Endothelial cell of umbilical vein (primary cell): ENCODE measurements at regions not wholly inside any gene's neighbourhood (a gene's known extent, or its start where the extent isn't known, plus 50 kb on each side); places are given as distances from the start of the nearest gene placed in this dataset.
A peak's percentile ranks its signal among the peaks of the same experiment; 100 is the strongest.

Experiments used
- BruUV-seq: library from RNA; stranded (reverse); fragments of 400-500 nt; replicated peaks from 2 replicates; lab custom pipeline; 2021; lab: Mats Ljungman, UMichigan
- CTCF ChIA-PET: fragments of 300-600, 350-600 bp; sonication (Branson Sonifier 250); formaldehyde crosslinking; loops from one replicate; lab custom pipeline; 2021; ENCODE audit warnings: antibody characterized with exemption, inconsistent platforms; lab: Charles Lee
- POLR2A ChIA-PET: fragments of 300-600, 350-600 bp; sonication (Branson Sonifier 250); formaldehyde crosslinking; loops from one replicate; lab custom pipeline; 2021; ENCODE audit warnings: antibody characterized with exemption, inconsistent platforms; lab: Charles Lee
- DNase-seq: peaks from one replicate; pipeline ENCODE4 v3.0.0-alpha.2; 2011; ENCODE audit warnings: low read depth, low spot score
- FAIRE-seq: peaks from 2 replicates; lab custom pipeline; 2011; peaks lifted over from hg19 to GRCh38; lab: Jason Lieb, UNC
- H2AFZ ChIP-seq: 2 replicates; pipeline ENCODE4 v1.6.0; 2012; ENCODE audit warnings: low read depth, low read length, control low read depth, inconsistent platforms
- H3K27ac ChIP-seq: 2 replicates; pipeline ENCODE4 v1.5.1; 2011; ENCODE audit warnings: low read depth, mild to moderate bottlenecking, control low read depth, low read length, moderate library complexity; ENCODE audit not compliant: insufficient read depth
- H3K27me3 ChIP-seq, 2 experiments: 2 replicates each; pipeline versions ENCODE4 v1.6.0 to v1.6.1; 2011; ENCODE audit warnings: low read length in 2 of 2, mixed read lengths in 1 of 2; ENCODE audit not compliant: control insufficient read depth in 2 of 2, insufficient read depth in 2 of 2
- H3K36me3 ChIP-seq, 2 experiments: 2 replicates in 1 of 2; 3 replicates in 1 of 2; pipeline ENCODE4 v1.5.1; 2011; ENCODE audit warnings: low read length in 2 of 2, mild to moderate bottlenecking in 1 of 2, moderate library complexity in 1 of 2; ENCODE audit not compliant: control insufficient read depth in 2 of 2, insufficient read depth in 2 of 2; ENCODE audit errors: extremely low read depth in 1 of 2
- H3K4me1 ChIP-seq: 3 replicates; pipeline ENCODE4 v1.5.1; 2011; ENCODE audit warnings: mild to moderate bottlenecking, low read length; ENCODE audit not compliant: control insufficient read depth, insufficient read depth; ENCODE audit errors: extremely low read depth
- H3K4me2 ChIP-seq: 2 replicates; pipeline ENCODE4 v1.6.1; 2011; ENCODE audit warnings: low read length, control low read depth, mixed read lengths; ENCODE audit not compliant: insufficient read depth
- H3K4me3 ChIP-seq, 3 experiments: fragments of 200-600 bp in 1 of 3; sonication (generic), shearing (Covaris generic) in 1 of 3; replicated peaks in 1 of 3; 2 replicates each; pipeline ENCODE4 v1.5.1; 2011 to 2016; ENCODE audit warnings: control low read depth in 3 of 3, low read length in 3 of 3, mild to moderate bottlenecking in 2 of 3, inconsistent platforms in 1 of 3, low read depth in 1 of 3, moderate library complexity in 1 of 3; ENCODE audit not compliant: insufficient read depth in 1 of 3
- H3K79me2 ChIP-seq: 2 replicates; pipeline ENCODE4 v1.6.0; 2012; ENCODE audit warnings: low read length, inconsistent platforms; ENCODE audit not compliant: control insufficient read depth, insufficient read depth
- H3K9ac ChIP-seq: replicated peaks from 2 replicates; pipeline ENCODE3; 2011; ENCODE audit warnings: low read length, control low read depth; ENCODE audit not compliant: insufficient read depth; ENCODE audit errors: extremely low read depth
- H3K9me1 ChIP-seq: replicated peaks from 3 replicates; pipeline ENCODE4 v1.6.0; 2011; ENCODE audit warnings: mild to moderate bottlenecking, low read length; ENCODE audit not compliant: control insufficient read depth, insufficient read depth; ENCODE audit errors: extremely low read depth
- H3K9me3 ChIP-seq: replicated peaks from 2 replicates; pipeline ENCODE4 v1.5.1; 2012; ENCODE audit warnings: low read length, inconsistent platforms; ENCODE audit not compliant: control insufficient read depth, insufficient read depth
- H4K20me1 ChIP-seq: replicated peaks from 2 replicates; pipeline ENCODE3; 2011; ENCODE audit warnings: mild to moderate bottlenecking, low read length; ENCODE audit not compliant: control insufficient read depth, insufficient read depth; ENCODE audit errors: extremely low read depth
- EZH2 ChIP-seq: IDR thresholded peaks from 2 replicates; pipeline ENCODE4 v1.6.1; 2012; ENCODE audit warnings: borderline replicate concordance, low read depth, mild to moderate bottlenecking, moderate library complexity, low read length, inconsistent platforms; ENCODE audit not compliant: severe bottlenecking
- FOS ChIP-seq: IDR thresholded peaks from 2 replicates; pipeline ENCODE4 v1.6.1; 2011; ENCODE audit warnings: mild to moderate bottlenecking, low read length, moderate library complexity, borderline replicate concordance; ENCODE audit not compliant: insufficient read depth
- GATA2 ChIP-seq: IDR thresholded peaks from 2 replicates; pipeline ENCODE4 v1.7.0; 2011; ENCODE audit warnings: low read depth, mild to moderate bottlenecking, moderate library complexity, mixed read lengths, low read length; ENCODE audit not compliant: insufficient read length, insufficient read depth
- JUN ChIP-seq: IDR thresholded peaks from 2 replicates; pipeline ENCODE4 v1.6.1; 2011; ENCODE audit warnings: borderline replicate concordance, low read depth; ENCODE audit not compliant: insufficient read length, insufficient read depth
- MYC ChIP-seq: IDR thresholded peaks from one replicate; pipeline ENCODE4 v1.6.1; 2011; ENCODE audit warnings: mild to moderate bottlenecking, low read depth, low read length
- POLR2A ChIP-seq: IDR thresholded peaks from 2 replicates; pipeline ENCODE4 v1.6.1; 2012; ENCODE audit warnings: low read depth, mild to moderate bottlenecking, control low read depth, low read length
- POLR2AphosphoS5 ChIP-seq: IDR thresholded peaks from 2 replicates; pipeline ENCODE4 v1.6.1; 2012; ENCODE audit warnings: low read depth, mild to moderate bottlenecking, control low read depth, low read length, moderate library complexity; ENCODE audit not compliant: insufficient read depth
- dilution Hi-C: fragments of 300-500 bp; cut with MboI; formaldehyde crosslinking; loops from one replicate; pipeline ENCODE4 v1.15.0; 2019; ENCODE audit warnings: low sequenced_read_pairs; ENCODE audit not compliant: extremely low pct_ligation_motif_present
- intact Hi-C: fragments of 100-400 bp; cut with micrococcal nuclease; formaldehyde crosslinking; loops from one replicate; pipeline ENCODE4 v1.10.0; 2022
- TF ChIP-seq, protein P1 (sequence below), 2 donors: IDR thresholded peaks; 1 replicate in 1 of 2; 2 replicates in 1 of 2; pipeline ENCODE4 v1.5.1; 2011; ENCODE audit warnings: low read length in 2 of 2, mild to moderate bottlenecking in 2 of 2, moderate library complexity in 2 of 2, control low read depth in 1 of 2, inconsistent platforms in 1 of 2, low read depth in 1 of 2; ENCODE audit not compliant: insufficient read depth in 1 of 2; ENCODE audit errors: extremely low read depth in 1 of 2
- TF ChIP-seq, protein P2 (sequence below): IDR thresholded peaks from 2 replicates; pipeline ENCODE4 v1.6.1; 2011; ENCODE audit not compliant: insufficient read depth, insufficient read length

- H3K27ac ChIP-seq, result no peak overlapping the region
- BruUV-seq, result no TSS peak
- no peak for FAIRE-seq
- no peaks in the 10 kb centered on the region for H3K79me2 ChIP-seq
- no peak overlapping the region for H3K4me3 ChIP-seq
- ChIA-PET CTCF (interaction anchor here (3.8 kb wide), 1 partner anchor 874 kb away, joined by 43 read pairs; no protein-coding TSS in a partner anchor), POLR2A (no interaction called here)
- no peaks in the 10 kb centered on the region for H3K36me3 ChIP-seq
- no peaks in the 10 kb centered on the region for H3K9me1 ChIP-seq
- TF ChIP-seq EZH2 (no peak), MYC (no peak), FOS (no peak), POLR2AphosphoS5 (no peak)
- TF ChIP-seq, protein P1, sequence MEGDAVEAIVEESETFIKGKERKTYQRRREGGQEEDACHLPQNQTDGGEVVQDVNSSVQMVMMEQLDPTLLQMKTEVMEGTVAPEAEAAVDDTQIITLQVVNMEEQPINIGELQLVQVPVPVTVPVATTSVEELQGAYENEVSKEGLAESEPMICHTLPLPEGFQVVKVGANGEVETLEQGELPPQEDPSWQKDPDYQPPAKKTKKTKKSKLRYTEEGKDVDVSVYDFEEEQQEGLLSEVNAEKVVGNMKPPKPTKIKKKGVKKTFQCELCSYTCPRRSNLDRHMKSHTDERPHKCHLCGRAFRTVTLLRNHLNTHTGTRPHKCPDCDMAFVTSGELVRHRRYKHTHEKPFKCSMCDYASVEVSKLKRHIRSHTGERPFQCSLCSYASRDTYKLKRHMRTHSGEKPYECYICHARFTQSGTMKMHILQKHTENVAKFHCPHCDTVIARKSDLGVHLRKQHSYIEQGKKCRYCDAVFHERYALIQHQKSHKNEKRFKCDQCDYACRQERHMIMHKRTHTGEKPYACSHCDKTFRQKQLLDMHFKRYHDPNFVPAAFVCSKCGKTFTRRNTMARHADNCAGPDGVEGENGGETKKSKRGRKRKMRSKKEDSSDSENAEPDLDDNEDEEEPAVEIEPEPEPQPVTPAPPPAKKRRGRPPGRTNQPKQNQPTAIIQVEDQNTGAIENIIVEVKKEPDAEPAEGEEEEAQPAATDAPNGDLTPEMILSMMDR (IDR thresholded peaks at IDR 0.05; ENCODE audit: extremely low read depth in 1 of 2, insufficient read depth in 1 of 2, low read depth in 1 of 2, low read length in 2 of 2), result no peak
- DNase-seq, result no peak
- no peak overlapping the region for H3K4me2 ChIP-seq
- dilution Hi-C loops (no loop called here), intact Hi-C loops (no loop called here)
- peaks cover 19% of the 10 kb centered on the region for H3K4me1 ChIP-seq
- no peaks in the 10 kb centered on the region for H3K9me3 ChIP-seq
- H3K9ac ChIP-seq, result no peak overlapping the region
- H3K27me3 ChIP-seq, result no peaks in the 10 kb centered on the region
- peak overlapping the region; percentile 58 for H2AFZ ChIP-seq
- H4K20me1 ChIP-seq, result no peaks in the 10 kb centered on the region
These were observed 348.6 kb upstream of the KCNH7 start for GRCh38 chr2:163187119-163187518.

- no peak for TF ChIP-seq GATA2
- TF ChIP-seq, protein P2, sequence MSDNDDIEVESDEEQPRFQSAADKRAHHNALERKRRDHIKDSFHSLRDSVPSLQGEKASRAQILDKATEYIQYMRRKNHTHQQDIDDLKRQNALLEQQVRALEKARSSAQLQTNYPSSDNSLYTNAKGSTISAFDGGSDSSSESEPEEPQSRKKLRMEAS, result no peak
- no peak for TF ChIP-seq EZH2
- no peak for TF ChIP-seq FOS
- TF ChIP-seq MYC, result no peak
- no peak for TF ChIP-seq JUN
- TF ChIP-seq, protein P1 (IDR thresholded peaks at IDR 0.05; ENCODE audit: extremely low read depth in 1 of 2, insufficient read depth in 1 of 2, low read depth in 1 of 2, low read length in 2 of 2), result no peak
- no peak for TF ChIP-seq POLR2AphosphoS5
- TF ChIP-seq POLR2A, result no peak
- Histone ChIP-seq H3K36me3 (no peaks in the 10 kb centered on the region), H3K9ac (no peak overlapping the region), H3K79me2 (no peaks in the 10 kb centered on the region), H3K4me1 (peaks cover 19% of the 10 kb centered on the region), H3K27ac (no peak overlapping the region), H2AFZ (no peak overlapping the region), H3K9me3 (no peaks in the 10 kb centered on the region), H3K27me3 (no peaks in the 10 kb centered on the region), H4K20me1 (no peaks in the 10 kb centered on the region), H3K9me1 (no peaks in the 10 kb centered on the region), H3K4me2 (no peak overlapping the region), H3K4me3 (no peak overlapping the region)
- ChIA-PET CTCF (interaction anchor here (1.1 to 6.1 kb wide), 5 partner anchors 14 to 1294 kb away, joined by 3 to 152 read pairs (median 3); no protein-coding TSS in a partner anchor), POLR2A (no interaction called here)
- DNase-seq (no peak), FAIRE-seq (no peak)
- no TSS peak for BruUV-seq
- intact Hi-C loops, result no loop called here
- dilution Hi-C loops, result no loop called here
These were observed 346.6 kb upstream of the KCNH7 start for GRCh38 chr2:163185160-163185559.
